ENCODE measurements at regions not wholly inside any gene's neighbourhood (a gene's known extent, or its start where the extent isn't known, plus 50 kb on each side); places are given as distances from the start of the nearest gene placed in this dataset.

GRCh38 chr9:81508476-81508875 lies 180.9 kb downstream of the TLE1 start:
- BruUV-seq (replicated peaks): no TSS peak
- H3K4me3 Mint-ChIP-seq (ENCODE audit: low read depth, unreplicated experiment): no peak overlapping the region
- no peaks in the 10 kb centered on the region for H3K27me3 Mint-ChIP-seq (ENCODE audit: unreplicated experiment)
- H3K36me3 Mint-ChIP-seq (ENCODE audit: insufficient read depth, unreplicated experiment): no peaks in the 10 kb centered on the region
- TF ChIP-seq, protein P1, sequence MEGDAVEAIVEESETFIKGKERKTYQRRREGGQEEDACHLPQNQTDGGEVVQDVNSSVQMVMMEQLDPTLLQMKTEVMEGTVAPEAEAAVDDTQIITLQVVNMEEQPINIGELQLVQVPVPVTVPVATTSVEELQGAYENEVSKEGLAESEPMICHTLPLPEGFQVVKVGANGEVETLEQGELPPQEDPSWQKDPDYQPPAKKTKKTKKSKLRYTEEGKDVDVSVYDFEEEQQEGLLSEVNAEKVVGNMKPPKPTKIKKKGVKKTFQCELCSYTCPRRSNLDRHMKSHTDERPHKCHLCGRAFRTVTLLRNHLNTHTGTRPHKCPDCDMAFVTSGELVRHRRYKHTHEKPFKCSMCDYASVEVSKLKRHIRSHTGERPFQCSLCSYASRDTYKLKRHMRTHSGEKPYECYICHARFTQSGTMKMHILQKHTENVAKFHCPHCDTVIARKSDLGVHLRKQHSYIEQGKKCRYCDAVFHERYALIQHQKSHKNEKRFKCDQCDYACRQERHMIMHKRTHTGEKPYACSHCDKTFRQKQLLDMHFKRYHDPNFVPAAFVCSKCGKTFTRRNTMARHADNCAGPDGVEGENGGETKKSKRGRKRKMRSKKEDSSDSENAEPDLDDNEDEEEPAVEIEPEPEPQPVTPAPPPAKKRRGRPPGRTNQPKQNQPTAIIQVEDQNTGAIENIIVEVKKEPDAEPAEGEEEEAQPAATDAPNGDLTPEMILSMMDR (IDR thresholded peaks at IDR 0.05; ENCODE audit: unreplicated experiment): no peak
- H3K27ac Mint-ChIP-seq (ENCODE audit: unreplicated experiment): no peak overlapping the region
- H3K4me1 Mint-ChIP-seq (ENCODE audit: low read depth, unreplicated experiment): no peaks in the 10 kb centered on the region
- no peak for DNase-seq
- no peaks in the 10 kb centered on the region for H3K9me3 Mint-ChIP-seq (ENCODE audit: low read depth, unreplicated experiment)
- intact Hi-C loops (cut with micrococcal nuclease; ENCODE audit: unreplicated experiment): no loop called here
- CTCF ChIA-PET: no interaction called here

- intact Hi-C loops (cut with micrococcal nuclease; ENCODE audit: unreplicated experiment): no loop called here
- H3K4me1 Mint-ChIP-seq (ENCODE audit: low read depth, unreplicated experiment): no peaks in the 10 kb centered on the region
Measured at GRCh38 chr9:81506941-81507864, 182.1 kb downstream of the TLE1 start.

DNA sequence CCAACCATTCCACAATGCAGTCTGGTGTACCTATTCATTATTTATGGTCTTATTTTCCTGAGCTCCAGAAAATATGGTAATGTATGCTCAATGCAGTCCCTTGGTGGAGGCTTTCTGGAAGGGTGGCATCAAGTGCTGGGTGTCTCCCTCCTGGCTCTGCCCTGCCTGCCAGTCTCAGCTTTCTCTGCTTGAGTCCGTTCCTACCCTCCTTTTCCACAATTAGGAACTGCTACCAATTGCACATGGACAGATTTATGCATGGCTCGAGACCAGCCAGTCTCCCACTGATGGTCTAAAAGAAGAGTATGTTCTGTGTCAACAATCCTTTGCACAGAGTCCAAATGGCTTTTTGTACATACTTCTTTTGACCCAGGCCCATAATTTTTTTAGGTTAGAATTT lies 189.8 kb downstream of the TLE1 start:
- TF ChIP-seq, protein P1 (IDR thresholded peaks at IDR 0.05; ENCODE audit: unreplicated experiment): no peak
- no peaks in the 10 kb centered on the region for H3K4me1 Mint-ChIP-seq (ENCODE audit: low read depth, unreplicated experiment)
- H3K27me3 Mint-ChIP-seq (ENCODE audit: unreplicated experiment): no peaks in the 10 kb centered on the region
- H3K9me3 Mint-ChIP-seq (ENCODE audit: low read depth, unreplicated experiment): peaks cover 5% of the 10 kb centered on the region
- CTCF ChIA-PET: no interaction called here
- no peak for DNase-seq
- H3K36me3 Mint-ChIP-seq (ENCODE audit: insufficient read depth, unreplicated experiment): no peaks in the 10 kb centered on the region
- no peak overlapping the region for H3K27ac Mint-ChIP-seq (ENCODE audit: unreplicated experiment)
- intact Hi-C loops (cut with micrococcal nuclease; ENCODE audit: unreplicated experiment): no loop called here
- BruUV-seq (replicated peaks): no TSS peak
- H3K4me3 Mint-ChIP-seq (ENCODE audit: low read depth, unreplicated experiment): no peak overlapping the region

More at GRCh38 chr9:81506941-81507864, 182.1 kb downstream of the TLE1 start:
- CTCF ChIA-PET: no interaction called here
- Mint-ChIP-seq H3K36me3 (ENCODE audit: insufficient read depth, unreplicated experiment) (no peaks in the 10 kb centered on the region), H3K27me3 (ENCODE audit: unreplicated experiment) (no peaks in the 10 kb centered on the region), H3K4me3 (ENCODE audit: low read depth, unreplicated experiment) (no peak overlapping the region), H3K27ac (ENCODE audit: unreplicated experiment) (no peak overlapping the region), H3K9me3 (ENCODE audit: low read depth, unreplicated experiment) (no peaks in the 10 kb centered on the region)
- TF ChIP-seq, protein P1 (IDR thresholded peaks at IDR 0.05; ENCODE audit: unreplicated experiment): no peak
- BruUV-seq (replicated peaks): no TSS peak
- no peak for DNase-seq

DNA sequence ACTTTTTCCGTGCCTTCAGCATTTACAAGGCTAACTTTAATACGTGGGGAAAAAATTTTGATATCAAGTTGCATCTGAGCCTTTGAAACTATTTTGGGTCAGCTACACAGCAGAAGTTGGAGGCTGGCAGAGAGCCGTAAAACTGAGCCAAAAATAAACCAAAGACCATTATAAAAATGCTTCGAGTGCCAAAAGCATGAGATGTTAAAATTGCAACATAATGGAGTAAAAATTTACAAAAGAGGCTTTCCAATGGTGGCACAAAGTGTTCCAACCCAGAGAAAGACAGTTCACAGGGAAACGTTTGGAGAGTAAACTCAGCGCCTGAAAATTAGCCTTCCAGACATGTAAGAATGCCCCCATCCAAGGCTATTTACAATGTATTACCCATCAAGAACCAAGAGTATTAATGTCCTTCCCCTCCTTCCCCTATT lies 190.3 kb downstream of the TLE1 start:
- H3K4me3 Mint-ChIP-seq (ENCODE audit: low read depth, unreplicated experiment): no peak overlapping the region
- DNase-seq: no peak
- BruUV-seq (replicated peaks): no TSS peak
- no peak overlapping the region for H3K27ac Mint-ChIP-seq (ENCODE audit: unreplicated experiment)
- H3K4me1 Mint-ChIP-seq (ENCODE audit: low read depth, unreplicated experiment): no peaks in the 10 kb centered on the region
- no peaks in the 10 kb centered on the region for H3K36me3 Mint-ChIP-seq (ENCODE audit: insufficient read depth, unreplicated experiment)
- intact Hi-C loops (cut with micrococcal nuclease; ENCODE audit: unreplicated experiment): no loop called here
- H3K9me3 Mint-ChIP-seq (ENCODE audit: low read depth, unreplicated experiment): peaks cover 5% of the 10 kb centered on the region
- H3K27me3 Mint-ChIP-seq (ENCODE audit: unreplicated experiment): no peaks in the 10 kb centered on the region
- TF ChIP-seq, protein P1 (IDR thresholded peaks at IDR 0.05; ENCODE audit: unreplicated experiment): no peak
- CTCF ChIA-PET: no interaction called here
